Activated CD4-positive, alpha-beta T cell treated with anti-CD3 and anti-CD28 coated beads for 48 hours (primary cell): ENCODE measurements at regions not wholly inside any gene's neighbourhood (a gene's known extent, or its start where the extent isn't known, plus 50 kb on each side); places are given as distances from the start of the nearest gene placed in this dataset.

Experiments
- DNase-seq: peaks from one replicate; pipeline ENCODE4 v3.0.0-alpha.2; 2020

DNA sequence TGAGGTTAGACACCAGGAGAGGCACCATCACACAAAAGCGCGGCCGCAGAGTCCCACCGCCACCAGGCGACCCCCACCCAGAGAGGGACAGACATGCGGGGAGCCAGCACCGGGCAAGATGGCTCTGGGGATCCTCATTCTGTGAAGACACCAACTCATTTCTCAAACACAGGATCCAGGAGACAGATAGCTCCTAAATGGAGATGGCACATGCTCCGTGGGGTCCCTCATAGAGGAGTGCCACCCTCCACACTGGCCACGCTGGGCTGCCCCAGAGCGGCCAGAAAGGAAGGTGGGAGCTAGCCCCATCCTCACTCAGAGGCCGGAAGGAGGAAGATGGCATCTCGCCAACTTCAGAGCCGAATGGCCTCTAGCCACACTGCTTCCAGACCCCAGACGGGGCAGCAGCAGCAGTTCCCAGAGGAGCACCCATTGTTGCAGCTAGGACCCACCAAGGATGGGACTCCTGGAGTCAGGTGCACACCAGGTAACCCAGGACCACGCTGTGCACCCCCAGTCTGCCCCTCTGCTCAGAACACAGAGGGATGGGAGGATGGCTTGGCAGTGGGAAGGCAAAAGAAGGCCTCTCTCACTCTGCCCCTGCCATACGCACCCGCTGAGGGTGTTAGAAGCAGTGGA lies 78.6 kb downstream of the ZIC5 start:
- no peak for DNase-seq

DNA sequence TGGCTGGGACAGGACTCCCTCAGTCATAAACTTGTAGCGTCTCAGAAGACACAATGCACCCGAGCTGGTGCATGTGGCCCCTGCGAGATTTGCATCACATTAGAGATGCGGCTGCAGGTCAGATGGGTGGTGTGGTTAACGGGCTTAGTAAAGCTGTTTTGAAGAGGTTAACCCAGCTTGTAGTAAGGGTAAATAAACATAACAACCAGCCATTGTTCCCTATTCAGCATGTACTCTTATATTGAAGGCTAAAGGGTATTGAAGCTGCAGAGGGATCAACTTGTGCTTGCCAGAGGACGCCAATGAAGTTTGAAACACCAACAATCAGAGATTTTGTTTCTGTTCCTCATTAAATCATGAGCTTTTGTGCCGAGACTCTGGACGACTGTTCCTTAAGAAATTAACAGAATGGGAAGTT lies 79.4 kb downstream of the ZIC5 start:
- DNase-seq = no peak

DNA sequence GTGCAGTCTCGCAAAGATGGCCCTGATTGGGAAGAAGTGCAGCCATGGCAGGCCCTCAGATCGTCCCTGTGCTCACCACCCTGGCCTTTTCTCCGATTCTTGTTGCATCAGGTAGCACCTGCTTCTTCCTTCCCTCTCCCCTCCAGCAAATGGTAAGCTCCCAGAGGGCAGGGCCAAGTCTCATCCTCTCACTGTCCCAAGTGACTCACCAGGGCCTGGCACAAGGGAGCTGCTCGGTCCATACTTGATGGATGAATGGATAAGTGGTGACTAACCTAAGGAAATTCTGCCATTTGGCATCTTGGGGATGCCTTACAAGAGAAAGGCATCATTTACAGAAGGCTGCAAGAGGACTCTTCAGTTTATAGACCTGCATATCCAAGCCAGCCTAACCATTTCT lies 84.9 kb downstream of the ZIC5 start:
- no peak for DNase-seq

- no peak for DNase-seq
Measured at GRCh38 chr13:99884913-99885312, 86.7 kb downstream of the ZIC5 start.

- DNase-seq = no peak
Measured at GRCh38 chr13:99883805-99884204, 87.8 kb downstream of the ZIC5 start.

DNA sequence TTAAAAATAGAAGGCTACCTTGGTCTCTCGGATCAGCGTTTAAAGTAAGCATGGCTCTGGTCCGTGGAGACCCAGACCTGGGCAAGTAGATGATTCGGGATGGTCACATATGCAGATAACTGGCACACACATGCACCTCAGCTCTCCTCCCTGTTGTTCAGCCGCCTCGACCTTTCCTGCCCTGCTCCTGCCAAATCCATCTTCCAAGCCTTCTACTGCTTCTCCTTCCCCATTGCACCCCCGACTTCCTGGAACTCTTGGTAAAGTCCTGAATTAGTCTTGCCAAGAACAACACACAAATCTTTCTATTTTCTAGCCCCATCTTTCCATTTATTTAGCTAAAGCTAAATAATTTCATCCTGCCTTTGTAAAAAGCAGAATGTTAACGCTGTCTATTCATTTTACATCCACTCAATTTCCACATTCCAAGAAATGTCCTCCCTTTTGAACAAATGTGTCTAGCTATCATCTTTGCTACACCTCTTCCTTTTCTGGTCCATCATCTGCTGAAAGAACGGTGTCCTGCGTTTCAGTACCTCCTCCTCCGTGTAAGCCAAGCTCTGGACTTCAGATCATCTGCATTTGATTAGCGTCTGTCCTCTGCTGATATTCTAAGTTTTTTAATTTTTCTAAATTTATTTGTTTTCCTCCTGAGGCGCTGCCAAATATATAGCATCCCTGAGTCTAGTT lies 92.5 kb downstream of the ZIC5 start:
- no peak for DNase-seq

- DNase-seq = no peak
Measured at GRCh38 chr13:99876651-99877050, 94.9 kb downstream of the ZIC5 start.

GRCh38 chr13:99875391-99875790 lies 96.2 kb downstream of the ZIC5 start:
- no peak for DNase-seq

DNA sequence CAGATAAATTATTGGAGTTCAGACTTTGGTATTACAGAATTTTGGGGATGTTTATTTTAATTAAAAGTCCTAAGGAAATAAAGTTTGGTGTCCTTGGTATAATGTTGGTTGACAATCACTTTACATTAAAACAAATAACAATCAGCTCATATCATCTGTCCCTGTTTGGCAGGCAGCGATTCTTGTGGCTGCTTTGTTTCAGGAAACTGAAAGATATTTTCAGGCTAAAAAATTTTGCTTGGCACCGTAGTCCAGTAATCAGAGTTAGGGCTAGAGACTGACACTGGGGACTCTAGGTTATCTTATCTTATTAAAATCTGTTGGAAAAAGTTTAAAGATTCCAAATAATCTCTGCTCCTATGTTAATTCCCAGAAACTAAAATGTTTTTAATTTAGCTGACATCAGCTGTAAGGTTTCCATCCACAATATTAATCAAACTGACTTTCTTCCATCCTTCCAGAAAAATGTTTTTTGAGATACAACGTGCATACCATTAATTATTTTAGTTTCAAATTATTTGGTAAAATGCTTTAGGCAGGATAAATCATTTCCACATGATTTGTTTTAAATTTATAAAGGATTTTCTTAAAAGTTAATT lies 97.6 kb downstream of the ZIC5 start:
- no peak for DNase-seq

- no peak for DNase-seq
Measured at GRCh38 chr13:99873141-99873540, 98.4 kb downstream of the ZIC5 start.

- no peak for DNase-seq
Measured at GRCh38 chr13:99871249-99871898, 100.2 kb downstream of the ZIC5 start.

DNA sequence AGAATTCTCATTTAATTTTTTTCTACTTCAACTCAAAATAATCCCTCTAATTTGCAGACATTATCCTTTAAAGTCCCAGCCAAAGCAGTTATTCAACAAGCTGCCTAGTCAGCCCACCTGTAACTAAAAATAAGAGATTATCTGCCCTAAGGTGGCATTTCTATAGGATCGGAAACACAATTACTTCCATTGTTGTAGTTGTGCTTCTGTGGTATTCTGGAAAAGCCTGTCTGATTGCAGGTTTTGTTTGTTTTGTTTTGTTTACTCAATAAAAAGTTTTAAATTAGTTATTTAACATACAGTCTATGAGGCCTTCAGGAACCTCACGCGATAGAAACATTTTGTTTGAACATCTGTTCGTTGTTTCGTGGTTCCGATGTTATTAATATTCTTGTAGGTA lies 101.0 kb downstream of the ZIC5 start:
- no peak for DNase-seq

- DNase-seq = no peak
Measured at GRCh38 chr13:99869830-99870229, 101.7 kb downstream of the ZIC5 start.

GRCh38 chr13:99868767-99869166 lies 102.8 kb downstream of the ZIC5 start:
- DNase-seq = no peak

DNA sequence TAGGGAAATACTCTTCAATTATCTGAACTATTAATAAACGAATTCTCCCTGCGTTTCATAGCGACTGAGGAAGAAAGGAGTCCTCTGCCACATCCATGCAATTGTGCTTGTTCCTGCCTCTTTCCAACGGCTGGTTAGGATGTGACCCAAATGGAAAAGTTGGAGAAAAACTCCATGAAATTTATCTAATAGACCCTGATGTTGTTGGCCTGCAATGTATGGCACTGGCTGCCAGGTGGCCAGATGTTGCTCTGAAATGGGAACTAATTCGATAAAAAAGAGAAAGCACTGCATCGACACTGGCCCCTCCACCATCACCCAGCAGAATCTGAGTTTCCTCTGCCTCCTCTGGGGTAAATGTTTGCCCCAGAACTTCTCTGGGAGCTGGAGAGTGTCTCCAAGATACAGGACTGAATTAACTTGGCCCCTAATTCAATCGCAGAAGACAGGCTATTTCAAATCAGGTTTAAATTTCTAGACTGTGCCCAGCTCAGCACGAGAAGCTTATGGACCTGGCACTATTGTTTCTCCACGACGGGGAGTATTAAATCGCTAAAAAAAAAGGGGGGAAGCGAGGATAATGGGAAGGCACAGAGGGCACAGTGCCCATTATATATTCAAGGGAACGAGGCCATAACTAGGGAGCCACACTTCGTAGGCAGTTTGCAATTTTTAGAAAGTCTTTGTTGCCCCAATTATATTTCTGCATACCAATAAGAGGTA lies 103.9 kb downstream of the ZIC5 start:
- no peak for DNase-seq

GRCh38 chr13:99866781-99867180 lies 104.8 kb downstream of the ZIC5 start:
- no peak for DNase-seq

GRCh38 chr13:99865420-99865930 lies 106.1 kb downstream of the ZIC5 start:
- no peak for DNase-seq

DNA sequence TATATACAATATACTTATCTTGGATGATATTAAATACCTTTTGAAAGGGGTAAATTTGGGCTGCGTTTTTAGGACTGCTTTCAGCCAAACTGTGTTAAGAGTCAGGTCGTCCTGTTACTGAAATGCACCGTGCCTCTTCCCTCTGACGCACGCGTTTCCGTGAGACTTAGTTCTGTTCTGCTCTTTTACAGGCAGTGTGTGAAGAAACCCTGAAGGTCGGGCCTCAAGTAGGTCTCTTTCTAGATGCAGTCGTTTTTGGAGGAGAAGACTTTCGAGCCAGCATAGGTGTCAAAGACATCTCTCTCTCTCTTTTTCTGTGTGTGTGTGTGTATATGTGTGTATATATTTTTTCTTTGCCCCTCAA lies 107.0 kb downstream of the ZIC5 start:
- DNase-seq = no peak

DNA sequence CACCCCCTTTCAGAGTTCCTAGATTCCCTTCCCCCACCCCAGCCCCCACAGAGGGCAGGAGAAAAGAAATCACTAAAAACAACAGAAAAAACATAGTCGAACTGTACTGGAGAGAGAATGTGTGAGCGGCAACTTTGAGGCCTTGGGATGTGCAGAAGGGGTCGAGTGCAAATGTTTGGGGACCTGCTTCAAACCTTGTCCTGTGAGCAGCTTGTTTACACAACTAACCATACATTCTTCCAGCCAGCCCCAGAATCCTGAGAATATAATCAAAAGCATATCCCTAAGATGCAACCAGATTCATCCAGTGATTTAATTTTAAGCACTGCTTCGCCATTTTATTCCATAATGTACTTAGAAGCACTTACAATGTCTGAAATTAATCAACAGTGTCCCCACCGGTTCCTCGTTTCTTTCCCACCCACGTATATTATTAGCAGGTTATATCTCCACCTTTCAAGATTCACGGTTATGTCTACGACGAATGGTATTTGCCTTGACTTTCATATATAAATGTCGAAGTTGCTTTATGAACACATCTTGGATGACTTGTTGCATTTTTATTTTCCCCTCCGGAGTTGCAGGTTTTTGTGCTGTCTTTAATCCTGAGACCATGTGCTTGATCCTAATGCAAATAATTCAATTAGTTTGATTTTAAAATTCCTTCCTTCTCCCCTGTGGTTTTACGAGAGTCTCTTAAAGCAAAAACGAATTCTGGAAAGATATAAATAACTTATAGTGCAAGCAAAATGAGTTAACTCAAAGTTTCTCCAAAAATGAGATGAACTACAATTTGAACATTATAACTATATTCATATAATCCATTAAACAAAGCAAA lies 107.6 kb downstream of the ZIC5 start:
- DNase-seq = no peak

DNA sequence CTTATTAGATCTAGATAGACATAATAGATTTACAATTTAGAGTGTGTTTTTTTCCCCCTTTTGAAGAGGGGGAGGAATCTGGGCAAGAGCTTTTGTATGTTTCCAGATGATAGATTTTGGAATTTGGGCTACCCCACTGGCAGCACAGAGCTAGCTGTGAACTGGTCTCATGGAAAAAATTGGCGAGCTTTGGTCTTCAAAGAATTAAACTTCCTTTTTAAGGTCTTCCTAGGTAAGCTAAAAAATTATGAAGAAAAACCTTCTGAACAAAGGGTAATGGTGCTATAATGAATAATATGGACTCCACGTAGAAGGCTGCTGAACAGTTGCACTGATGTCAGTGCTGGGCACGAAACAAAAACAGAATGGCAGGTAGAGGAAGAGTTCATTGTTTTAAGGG lies 109.3 kb downstream of the ZIC5 start:
- DNase-seq = no peak

DNA sequence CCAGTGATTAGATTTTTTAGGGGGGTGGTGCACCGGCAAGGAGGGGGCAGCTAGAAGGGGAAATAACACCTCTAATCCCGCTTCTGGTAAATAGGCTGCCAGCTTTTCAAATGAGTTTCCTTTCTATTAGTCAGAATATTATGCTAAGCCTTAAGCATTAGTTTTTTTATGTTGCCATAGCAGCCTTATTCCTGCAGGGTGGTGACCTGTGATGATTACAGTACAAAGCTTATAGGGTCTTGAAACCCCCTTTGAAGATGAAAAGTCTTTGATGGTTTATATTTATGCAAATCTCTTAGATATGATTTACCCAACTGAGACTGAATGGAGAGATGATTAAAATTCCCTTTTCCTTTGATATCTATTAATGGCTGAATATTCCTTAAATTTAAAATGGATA lies 109.8 kb downstream of the ZIC5 start:
- no peak for DNase-seq

DNA sequence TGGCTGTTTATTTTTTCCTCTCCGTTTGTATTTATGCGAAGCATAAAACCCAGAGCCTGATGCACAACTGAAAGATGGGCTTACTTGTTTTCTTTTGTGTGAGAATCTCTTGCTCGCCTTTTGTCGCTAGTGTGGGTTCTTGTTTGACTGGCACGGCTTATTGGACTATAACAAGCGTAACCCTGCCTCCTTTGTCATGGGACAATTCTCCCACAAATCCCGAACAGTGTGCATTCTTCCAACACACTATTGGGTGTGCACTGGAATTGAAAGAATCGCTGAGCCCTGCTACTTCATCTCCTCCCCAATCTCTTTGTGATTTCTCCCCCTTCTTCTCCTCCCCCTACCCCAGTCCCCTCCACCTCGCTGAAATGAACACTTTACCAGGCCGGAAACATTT lies 110.8 kb downstream of the ZIC5 start:
- no peak for DNase-seq
